ENCODE measurements at regions not wholly inside any gene's neighbourhood (a gene's known extent, or its start where the extent isn't known, plus 50 kb on each side); places are given as distances from the start of the nearest gene placed in this dataset.

DNA sequence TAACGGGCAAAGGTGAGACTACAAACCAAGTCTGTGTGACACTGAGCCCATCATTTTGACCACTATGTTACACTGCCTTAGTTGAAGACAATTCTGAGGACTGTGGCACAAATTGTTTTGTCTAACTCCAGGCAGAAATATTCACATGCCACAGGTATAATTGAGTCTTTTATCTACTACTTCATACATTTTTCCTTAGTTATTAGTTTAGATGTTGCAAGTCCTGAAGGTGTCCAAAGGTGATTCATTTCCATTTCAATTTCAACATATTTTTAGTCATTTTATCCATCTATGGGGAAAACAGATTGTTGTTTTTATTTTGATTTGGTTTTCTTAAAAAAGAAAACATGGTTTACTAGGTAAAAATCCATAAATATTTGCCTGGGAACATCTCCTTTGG lies 341.7 kb upstream of the SMIM31 start:
- no peak for DNase-seq (ENCODE audit: low spot score)

DNA sequence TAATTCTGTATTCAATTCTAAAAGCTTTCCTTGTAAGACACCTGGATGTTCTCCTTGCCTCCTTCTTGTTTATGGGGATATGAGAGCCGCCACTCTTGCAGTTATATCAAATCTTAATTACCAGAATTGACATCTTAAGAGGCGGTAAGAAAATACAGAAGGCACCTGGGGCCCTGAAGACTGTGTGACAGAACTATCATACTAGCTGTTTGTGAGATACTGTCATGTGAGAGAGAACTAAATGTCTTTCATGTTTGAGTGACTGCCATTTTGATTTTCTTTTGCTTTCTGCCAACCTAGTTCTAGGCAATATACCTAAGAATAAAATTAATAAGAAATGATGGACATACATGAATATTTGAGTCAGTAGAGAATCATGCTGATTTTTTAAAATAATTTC lies 340.2 kb upstream of the SMIM31 start:
- DNase-seq (ENCODE audit: low spot score), result no peak

DNA sequence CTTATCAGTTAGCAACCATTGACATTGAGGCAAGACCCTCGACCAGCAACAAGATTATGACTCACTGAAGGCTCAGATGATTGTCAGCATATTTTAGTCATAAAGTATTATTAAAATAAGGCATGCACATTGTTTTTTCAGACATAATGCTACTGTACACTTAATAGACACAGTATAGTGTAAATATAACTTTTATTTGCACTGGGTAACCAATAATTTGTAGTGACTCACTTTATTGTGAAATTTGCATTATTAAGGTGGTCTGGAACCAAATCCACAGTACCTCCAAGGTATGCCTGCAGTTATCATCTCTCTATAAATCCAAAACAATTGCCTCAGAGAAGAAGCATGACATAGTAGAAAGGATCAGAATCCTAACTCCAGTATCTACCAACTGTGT lies 330.1 kb upstream of the SMIM31 start:
- no peak for DNase-seq (ENCODE audit: low spot score)

DNA sequence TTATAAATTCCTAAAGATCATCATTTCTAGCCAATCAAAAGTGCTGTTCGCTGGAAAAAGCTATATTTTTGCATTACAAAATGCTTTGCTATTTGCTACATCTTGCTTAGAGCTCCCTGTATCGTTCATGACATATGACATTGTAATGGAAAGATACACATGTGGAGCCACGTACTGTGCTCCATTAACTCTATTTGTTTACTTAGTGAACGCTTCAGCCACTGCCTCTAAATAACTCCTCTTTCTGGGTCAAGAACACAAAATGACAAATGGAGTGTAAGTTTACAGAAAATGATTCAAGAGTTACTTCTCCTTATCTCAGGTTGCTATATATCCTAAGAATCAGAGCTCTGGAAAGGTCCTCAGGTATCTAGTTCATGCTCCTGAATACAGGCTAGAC lies 329.1 kb upstream of the SMIM31 start:
- no peak for DNase-seq (ENCODE audit: low spot score)

DNA sequence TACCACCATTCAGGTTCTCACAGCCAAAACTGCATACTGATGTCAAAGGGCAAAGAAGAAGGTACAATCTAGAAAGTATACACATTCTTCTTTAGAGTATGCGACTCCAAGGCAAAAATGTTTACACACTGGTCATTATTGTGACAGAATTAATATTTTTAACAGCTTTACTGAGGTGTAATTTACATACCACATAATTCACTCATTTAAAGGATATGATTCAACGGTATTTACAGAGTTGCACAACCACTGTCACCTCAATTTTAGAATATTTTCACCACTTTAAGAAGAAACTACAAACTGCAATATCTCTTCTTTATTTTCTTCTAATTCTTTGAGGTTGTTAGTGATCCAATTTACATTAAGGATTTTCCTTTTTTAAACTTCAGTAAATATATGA lies 325.4 kb upstream of the SMIM31 start:
- DNase-seq (ENCODE audit: low spot score), result no peak

DNA sequence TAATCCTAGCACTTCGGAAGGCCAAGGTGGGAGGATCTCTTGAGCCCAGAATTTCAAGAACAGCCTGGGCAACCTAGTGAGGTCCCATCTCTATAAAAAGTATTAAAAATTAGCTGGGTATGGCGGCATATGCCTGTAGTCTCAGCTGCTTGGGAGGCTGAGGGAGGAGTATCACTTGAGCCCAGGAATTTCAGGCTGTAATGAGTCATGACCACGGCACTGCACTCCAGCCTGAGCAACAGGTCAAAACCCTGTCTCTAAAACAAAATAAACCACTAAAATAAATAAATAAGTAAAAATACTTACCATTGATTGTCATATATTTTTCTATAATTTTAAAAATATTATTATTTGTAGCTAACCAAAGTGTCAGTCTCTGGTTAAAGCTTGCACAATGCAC lies 315.6 kb upstream of the SMIM31 start:
- DNase-seq (ENCODE audit: low spot score), result no peak

DNA sequence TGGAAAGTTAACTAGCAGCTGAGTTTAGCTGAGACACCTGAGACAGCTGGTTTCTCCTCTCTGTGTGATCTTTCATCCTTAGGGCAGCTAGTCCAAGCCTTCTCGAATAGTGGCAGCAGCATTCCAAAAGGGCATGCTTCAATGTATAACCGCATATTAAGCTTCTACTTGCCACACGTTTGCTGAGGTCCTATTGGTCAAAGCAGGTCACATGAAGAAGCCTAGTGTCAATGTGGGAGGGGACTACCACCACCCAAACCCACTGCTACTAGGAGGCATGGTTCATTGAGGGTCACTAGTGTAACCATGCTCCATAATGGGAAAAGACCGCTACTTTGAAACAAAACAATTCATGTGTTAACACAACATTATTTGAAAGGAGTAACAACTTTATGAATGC lies 314.9 kb upstream of the SMIM31 start:
- no peak for DNase-seq (ENCODE audit: low spot score)

DNA sequence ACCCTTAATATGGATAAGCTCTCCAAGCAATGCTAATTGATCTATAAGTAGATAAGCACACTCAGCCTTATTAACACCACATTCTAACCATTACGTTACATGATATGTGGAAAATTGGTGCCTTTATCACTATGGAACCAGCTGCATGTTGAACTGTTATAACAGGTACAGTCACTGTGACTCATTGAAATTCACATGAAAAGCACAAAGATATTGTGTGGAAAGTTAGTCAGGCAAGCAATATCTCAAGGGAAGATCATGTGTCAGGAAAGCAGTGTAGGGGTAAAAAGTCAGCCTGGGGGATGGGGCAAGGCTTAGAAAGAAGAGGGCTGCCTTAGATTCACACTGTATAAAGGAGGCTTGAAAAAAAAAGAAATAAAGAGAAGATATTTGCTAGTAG lies 313.7 kb upstream of the SMIM31 start:
- DNase-seq (ENCODE audit: low spot score), result no peak

DNA sequence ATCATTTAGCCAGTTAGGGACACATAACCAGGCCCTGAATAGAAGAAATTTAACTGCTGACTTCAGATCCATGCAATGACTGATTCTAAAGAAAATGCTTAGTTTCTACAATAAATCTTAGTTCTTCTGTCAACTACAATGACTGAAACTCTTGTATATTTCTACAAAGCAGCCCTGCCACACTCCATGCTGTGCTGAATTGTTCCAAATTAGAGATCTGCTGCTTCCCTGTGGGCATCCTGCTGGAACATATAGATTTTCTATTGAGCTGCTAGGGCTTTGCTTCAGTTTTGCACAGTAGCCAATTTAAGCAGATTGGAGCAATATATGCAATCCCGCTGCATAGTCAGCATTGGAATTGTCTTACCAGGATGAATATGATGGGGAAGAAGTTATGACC lies 312.8 kb upstream of the SMIM31 start:
- DNase-seq (ENCODE audit: low spot score), result no peak

DNA sequence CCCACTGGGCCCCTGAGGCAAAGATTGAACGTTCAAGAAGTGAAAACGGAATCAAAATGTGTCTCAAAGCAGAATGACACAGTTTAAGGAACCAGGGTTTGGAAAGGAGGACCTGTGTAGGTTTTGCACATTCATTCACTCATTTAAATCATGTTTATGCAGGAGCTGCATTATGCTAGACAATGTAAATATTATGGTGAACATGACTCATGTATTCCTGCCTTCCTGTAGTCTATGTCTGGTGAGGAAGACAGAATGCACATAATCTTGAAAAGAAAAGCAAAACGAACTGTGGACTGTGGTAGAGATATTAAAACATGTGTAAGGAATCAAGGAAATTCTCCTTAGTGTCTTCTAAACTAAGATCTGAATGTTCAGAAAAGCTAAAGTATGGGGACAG lies 311.8 kb upstream of the SMIM31 start:
- no peak for DNase-seq (ENCODE audit: low spot score)

DNA sequence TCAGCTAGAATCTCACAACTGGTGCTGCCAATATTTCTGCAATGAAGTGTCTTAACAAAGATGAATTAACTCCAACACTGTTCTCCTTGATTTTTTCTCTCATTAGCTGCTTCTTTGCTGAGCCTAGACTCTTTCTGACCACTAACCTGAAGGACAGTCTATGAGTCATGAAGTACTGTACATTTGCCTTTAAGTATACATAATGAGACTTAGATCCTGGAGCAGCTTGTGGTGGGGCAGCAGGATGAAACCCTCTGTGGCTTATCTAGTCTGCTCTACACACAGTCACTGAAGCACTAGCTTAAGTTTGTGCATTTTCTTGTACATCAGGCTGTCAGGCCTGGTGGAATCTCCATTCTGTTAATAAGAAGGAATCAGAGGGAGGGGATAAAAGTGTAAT lies 307.4 kb upstream of the SMIM31 start:
- no peak for DNase-seq (ENCODE audit: low spot score)

DNA sequence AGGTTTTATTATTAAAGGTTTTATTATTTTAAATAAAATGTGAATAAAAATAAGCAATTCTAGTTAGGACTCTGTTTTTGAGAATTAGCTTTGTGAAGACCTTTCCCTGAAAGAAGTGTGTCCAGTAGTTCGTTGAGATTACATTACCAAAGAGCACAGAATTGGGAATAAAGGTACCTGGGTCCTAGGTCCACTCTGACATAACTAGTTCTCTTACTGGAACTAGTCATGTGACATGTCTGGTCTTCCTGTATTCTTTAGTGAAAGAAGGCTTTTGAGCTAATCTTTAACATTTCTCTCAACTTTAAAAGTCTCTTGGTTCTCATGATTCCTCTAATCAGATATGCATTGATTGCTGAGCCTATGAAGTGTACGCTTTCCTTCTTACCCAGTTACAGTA lies 292.0 kb upstream of the SMIM31 start:
- no peak for DNase-seq (ENCODE audit: low spot score)

DNA sequence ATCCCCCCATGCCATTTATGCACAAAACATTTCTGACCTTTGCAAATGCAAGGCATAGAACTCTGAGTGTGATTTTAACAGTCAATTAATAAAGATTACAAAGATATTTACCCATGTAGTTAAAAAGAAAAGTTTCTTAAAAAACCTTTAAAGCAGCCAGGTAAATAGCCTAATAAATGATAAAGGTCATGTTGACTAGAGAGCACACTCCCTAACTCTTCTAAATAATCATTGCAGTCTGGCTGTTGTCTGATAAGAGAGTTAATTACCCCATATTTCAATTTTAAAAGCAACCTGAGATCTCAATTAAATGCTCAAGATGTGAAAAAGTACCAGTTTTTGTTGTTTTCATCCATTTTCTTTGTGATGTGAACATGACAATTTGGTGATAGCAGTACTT lies 291.5 kb upstream of the SMIM31 start:
- DNase-seq (ENCODE audit: low spot score), result no peak

DNA sequence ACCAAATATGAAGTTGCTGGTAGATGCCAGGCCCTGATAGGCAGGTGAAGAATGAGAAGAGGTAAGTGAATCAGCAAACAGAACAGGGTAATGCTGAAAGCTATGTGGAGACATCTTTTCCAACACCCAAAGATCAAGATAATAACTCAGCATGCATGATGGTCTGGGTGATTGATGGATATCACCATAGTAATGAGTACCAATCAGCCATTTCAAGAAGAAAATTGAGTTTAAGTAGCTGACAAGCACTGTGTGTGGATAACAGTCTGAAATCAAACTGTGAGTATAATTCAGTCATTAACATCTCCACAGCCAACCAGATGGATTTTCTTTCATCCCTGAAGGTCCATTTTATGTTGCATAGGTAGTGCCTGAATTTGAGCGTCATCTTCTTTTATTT lies 289.6 kb upstream of the SMIM31 start:
- no peak for DNase-seq (ENCODE audit: low spot score)

DNA sequence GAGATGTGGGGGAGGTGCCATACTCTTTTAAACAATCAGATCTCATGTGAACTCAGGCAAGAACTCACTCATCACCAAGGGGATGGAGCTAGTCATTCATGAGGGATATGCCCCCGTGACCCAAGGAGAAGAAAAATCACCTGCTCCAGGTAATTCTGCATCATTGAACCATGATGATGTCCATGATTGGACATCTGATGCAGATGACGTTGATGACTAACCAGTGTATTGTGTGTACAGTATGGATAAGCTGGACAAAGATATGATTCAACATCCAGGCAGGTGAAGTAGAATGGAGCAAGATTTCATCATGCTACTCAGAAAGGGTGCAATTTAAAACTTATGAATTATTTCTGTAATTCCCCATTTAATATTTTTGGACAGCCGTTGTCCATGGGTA lies 286.4 kb upstream of the SMIM31 start:
- no peak for DNase-seq (ENCODE audit: low spot score)

DNA sequence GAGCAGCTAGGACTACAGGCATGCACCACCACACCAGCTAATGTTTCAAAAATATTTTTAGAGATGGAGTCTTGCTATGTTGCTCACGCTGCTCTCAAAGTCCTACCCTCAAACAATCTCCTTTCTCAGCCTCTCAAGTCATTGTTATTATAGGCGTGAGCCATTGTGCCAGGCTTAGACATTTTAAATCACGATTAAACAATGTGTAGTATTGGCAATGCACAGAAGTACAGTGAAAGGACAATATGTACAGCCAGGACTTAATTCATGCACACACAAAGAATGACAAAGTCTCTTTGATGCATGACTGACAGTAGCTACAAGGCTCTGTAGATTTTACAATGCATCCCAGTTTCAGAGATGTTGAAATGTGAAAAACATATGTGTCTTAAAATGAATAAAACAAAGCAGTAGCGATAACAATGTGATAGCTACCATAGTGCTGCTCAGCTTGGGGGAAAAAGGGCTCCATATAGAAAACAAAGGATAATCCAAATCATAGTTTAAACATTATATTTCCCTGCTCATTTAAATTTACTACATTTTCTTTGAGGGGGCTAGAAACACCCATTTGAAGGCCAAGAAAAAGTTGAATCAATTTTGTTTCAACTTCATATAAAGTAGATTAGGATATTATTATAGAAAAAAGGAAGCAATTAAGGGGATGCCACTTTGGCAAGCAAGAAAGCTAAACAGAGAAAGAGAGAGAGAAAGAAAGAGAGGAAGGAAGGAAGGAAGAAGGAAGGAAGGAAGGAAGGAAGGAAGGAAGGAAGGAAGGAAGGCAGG lies 272.4 kb upstream of the SMIM31 start:
- DNase-seq (ENCODE audit: low spot score), result no peak

DNA sequence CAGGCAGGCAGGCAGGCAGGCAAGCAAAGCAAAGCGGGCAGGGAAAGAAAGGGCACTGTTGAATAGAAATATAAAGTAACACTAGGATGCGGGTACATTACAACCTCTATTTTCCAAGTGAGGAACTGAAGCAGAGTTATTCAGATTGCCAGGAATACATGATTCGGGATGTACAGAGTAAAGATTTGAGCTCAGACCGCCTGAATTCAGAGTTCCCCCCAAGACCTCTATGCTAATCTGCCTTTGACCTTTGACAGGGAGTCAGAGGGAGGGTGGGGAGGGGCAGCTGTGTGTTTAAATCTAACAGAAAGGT lies 271.9 kb upstream of the SMIM31 start:
- DNase-seq (ENCODE audit: low spot score), result no peak

DNA sequence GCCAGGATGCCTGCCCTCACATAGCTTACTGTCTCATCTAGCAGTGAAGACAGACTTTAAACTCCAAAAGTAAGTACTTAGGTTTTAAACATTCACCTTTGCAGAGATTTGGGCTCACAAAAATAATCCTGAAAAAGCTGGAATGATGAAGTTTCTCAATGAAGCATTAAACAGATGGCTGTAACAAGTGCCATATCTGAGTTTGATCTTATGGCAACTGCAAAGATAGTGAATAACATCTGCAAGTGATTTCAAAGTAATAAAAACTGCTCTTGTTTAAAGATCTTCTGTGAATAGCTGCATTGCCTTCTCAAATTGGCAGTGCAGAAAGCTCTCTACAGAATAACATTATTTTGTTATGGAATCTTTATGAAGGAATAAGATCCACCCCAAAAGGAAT lies 271.2 kb upstream of the SMIM31 start:
- DNase-seq (ENCODE audit: low spot score), result no peak

DNA sequence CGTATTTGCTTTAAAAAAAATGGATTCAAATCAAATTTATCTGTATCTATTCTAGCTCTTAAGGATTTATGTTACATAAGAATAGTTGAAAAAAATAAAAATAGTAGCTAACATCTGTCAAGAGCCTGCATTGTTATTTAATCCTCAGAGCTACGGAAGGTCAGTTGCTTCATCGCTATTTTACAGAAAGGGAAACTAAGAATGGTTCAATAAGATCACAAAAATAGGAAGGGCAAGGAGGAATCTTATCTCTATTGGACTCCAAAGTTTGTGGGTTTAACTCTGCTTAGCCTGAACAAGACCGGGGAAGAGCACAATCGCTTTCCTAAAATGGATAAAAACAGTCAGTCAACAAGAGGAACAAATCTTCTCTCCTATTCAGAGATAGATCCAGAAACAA lies 270.2 kb upstream of the SMIM31 start:
- DNase-seq (ENCODE audit: low spot score), result no peak

DNA sequence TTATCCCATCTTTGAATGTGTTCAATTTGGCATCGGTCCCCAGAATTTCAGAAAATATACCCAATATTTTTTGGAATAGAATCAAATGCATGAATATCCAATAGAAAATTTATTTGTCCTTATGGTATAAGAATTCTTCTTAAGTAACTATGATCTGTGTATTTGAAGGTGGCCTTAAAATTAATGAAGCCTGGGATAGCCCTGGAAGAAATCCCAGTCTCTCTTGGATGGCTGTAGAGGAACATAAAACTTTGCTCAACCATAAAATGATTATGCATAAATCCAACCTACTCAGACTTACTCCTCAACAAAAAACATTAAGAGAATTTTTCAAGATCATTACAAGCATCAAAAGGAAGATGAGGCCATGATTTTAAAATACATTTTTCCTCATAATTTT lies 269.4 kb upstream of the SMIM31 start:
- no peak for DNase-seq (ENCODE audit: low spot score)

DNA sequence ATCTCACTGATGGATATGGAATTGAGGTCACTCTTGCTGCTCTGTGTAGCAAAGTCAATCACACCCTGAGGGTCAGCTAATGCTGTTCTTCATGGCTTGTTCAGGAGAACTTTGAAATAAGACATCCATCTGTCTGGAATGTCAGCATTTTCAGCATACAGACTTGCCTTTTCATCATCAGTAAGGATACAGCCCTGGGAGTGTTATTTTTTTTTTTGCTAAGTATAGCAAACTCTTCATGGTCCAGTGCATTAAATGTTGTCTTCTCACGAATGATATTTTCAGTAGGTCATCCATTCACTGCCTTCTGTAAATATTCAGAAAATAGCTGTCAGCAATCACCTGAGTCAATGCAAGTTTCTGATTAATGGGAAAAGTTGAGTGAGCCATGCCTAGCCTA lies 268.8 kb upstream of the SMIM31 start:
- DNase-seq (ENCODE audit: low spot score), result no peak

DNA sequence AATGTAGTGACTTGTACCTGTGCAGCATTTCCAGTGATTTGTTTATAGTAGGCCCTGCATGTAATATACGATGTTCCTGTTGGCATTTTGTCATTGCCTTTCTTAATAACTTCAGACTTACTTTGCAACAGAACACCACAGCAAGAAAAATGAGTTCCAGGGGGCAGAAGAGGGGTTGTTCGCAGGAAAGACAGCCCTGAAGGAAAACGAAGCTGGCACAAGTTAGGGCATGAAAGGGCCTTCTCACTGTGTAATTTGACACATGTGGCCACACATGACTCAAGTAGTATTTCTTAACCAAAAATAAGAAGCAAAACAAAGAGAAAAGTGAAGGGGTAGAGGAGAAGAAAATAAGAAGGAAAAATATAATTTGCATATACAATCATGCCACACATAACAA lies 265.8 kb upstream of the SMIM31 start:
- DNase-seq (ENCODE audit: low spot score), result no peak

DNA sequence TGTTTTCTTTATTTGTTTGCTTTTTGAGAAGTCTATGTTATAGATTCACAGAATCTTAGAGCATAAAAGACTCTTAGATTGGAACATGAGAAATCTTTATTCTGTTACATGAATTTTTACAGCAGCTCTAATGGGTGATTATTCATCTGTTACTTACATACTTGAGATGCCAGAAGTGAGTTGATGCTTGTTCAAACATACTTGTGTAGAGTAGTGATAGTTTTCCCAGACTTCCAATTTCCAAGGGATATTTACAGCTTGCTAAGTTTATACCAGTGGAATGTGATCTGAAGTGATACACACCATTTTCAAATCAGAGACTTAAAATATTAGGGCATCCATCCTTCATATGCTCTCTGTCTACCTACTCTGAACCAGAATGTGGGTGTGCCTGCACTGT lies 252.9 kb upstream of the SMIM31 start:
- DNase-seq (ENCODE audit: low spot score), result no peak

DNA sequence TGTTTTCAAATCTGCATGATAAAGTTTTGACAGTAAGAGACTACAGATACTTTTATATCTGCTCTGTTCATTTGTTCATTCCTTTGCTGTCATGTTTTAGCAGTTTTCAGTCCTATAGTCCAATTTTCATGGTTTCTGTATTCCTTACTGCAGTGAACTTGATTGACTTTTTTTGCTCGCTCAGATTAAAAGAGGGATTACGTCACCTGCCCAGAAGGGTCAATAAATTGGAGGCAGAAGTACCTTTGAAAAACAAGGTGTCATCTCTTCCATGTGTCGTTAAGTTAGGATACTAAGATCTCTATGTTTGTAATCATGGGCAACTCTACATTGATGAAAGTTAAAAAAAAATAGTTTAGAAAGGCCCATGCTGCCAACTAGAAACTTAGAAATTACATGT lies 250.1 kb upstream of the SMIM31 start:
- no peak for DNase-seq (ENCODE audit: low spot score)

DNA sequence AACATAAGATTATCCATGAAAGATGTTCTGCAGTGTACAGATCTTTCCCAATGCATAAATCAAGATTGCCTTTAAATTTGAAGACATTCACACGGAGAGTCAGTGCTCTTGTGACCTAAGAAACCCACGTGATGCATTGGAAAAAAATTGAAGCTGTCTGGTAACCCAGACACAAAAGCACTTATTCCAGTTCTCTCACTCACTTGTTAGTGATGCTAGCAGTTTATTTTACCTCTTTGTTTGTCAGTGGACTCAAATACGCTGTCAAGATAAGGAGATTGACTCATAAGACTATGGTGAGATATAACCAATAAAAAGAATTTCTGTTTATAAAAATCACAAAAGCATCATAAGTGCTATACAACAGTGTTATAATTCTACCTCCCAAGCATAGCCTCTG lies 245.8 kb upstream of the SMIM31 start:
- no peak for DNase-seq (ENCODE audit: low spot score)
